Jurkat, Clone E6-1 (cell line): ENCODE measurements at regions not wholly inside any gene's neighbourhood (a gene's known extent, or its start where the extent isn't known, plus 50 kb on each side); places are given as distances from the start of the nearest gene placed in this dataset.
"Not testable (repeated sequence)": the region's sequence is repeated elsewhere in the genome, so short reads cannot be mapped to it uniquely, and the experiment has no call there.

ENCODE experiments used
- DNase-seq: peaks from one replicate; pipeline ENCODE4 v3.0.0-alpha.2; 2011; ENCODE audit warnings: low read depth, low spot score
- H3K4me3 ChIP-seq: 2 replicates; pipeline ENCODE4 v1.5.1; 2011; ENCODE audit warnings: mild to moderate bottlenecking, low read length, control low read depth, moderate library complexity

DNA sequence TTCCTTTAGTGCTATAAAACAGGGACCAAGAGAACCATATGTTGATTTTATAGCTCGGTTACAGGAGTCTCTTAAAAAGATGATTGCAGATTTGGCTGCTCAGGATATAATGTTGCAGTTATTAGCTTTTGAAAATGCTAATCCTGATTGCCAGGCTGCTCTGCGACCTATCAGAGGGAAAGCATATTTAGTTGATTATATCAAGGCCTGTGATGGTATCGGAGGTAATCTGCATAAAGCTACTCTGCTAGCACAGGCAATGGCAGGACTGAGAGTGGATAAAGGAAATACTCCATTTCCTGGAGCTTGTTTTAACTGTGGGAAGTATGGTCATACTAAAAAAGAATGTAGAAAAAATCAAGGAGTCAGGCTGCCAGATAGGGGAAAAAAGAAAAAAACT, 99.0 kb upstream of the CCNH start:
- not testable (repeated sequence) for DNase-seq, H3K4me3 ChIP-seq

DNA sequence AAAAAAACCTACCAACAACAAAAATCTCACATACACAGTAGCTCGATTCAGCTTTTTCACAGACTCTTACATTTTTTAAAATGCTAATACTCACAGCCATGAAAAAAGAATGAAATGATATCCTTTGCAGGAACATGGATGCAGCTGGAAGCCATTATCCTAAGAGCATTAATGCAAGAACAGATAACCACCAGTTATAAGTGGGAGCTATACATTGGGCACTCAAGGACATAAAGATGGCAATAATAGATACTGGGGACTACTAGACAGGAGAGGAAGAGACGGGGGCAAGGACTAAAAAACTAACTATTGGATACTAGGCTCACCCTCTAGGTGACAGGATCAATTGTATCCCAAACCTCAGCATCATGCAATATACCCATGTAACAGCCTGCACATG, 90.3 kb upstream of the CCNH start:
- H3K4me3 ChIP-seq, result no peak overlapping the region
- DNase-seq, result no peak

DNA sequence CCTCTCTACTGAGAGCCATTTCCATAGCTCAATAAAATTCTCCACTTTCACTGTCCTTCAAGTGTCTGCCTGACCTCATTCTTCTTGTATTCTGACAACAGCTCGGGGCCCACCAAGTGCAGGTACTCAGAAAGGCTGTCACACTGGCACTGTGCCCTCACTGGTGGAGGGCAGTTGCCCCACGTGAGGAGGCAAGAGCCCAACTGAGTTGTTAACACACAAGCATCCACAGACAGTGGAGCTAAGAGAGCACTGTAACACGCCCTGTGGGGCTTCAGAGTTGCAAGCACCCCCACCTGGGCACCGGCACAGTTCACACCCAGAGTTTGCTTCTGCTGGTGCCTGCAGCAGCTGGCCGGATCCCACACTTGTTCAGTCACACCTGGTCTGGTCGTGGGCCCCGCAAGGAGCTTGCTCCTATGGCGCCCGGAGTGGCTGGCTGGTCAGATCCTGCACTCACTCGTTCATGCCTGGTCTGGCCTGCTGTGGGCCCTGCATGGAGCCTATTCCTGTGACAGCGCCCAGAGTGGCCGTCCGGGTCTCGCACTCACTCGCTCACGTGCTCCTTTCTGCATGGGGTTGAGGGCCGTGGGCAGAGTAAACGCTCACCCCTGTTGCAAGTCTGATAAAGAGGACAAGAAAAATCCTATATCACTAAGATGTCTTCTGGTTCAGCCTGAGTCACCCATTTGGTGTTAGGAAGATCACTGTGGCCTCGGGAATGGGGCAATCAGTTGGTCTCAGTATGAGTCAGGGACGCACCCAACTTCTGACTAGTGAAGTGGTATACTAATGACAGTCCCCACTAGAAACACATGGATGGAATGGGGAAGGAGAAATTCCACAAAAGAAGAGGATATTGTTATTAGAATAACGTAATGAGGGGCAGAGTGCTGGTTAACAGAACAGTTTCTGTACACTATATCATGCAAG, 87.0 kb upstream of the CCNH start:
- no peak for DNase-seq
- H3K4me3 ChIP-seq, result no peak overlapping the region
